A549 (cell line): ENCODE measurements at regions not wholly inside any gene's neighbourhood (a gene's known extent, or its start where the extent isn't known, plus 50 kb on each side); places are given as distances from the start of the nearest gene placed in this dataset.

ENCODE experiments used
- CTCF ChIP-seq: fragments of >200 bp; sonication (Bioruptor Twin); formaldehyde crosslinking; IDR thresholded peaks from 3 replicates; pipeline ENCODE4 v1.5.1; 2016
- EP300 ChIP-seq, 2 experiments: fragments of >200 bp; sonication (Bioruptor Twin); formaldehyde crosslinking; IDR thresholded peaks; 2 replicates in 1 of 2; 3 replicates in 1 of 2; pipeline ENCODE4 v1.6.1; 2016 to 2017
- JUN ChIP-seq, 2 experiments: fragments of >200 bp; sonication (Bioruptor Twin); formaldehyde crosslinking; IDR thresholded peaks; 2 replicates in 1 of 2; 3 replicates in 1 of 2; pipeline ENCODE4 v1.6.1; 2016 to 2017
- MAFK ChIP-seq: fragments of 450-650 bp; IDR thresholded peaks from 2 replicates; pipeline ENCODE4 v1.6.1; 2014; ENCODE audit not compliant: partially characterized antibody
- MAZ ChIP-seq: fragments of 150-350 bp; IDR thresholded peaks from 2 replicates; pipeline ENCODE4 v1.6.1; 2014; ENCODE audit warnings: antibody characterized with exemption, low read depth, low read length, borderline replicate concordance
- POLR2A ChIP-seq: IDR thresholded peaks from 2 replicates; pipeline ENCODE4 v1.6.1; 2012; ENCODE audit warnings: mild to moderate bottlenecking, low read length
- RAD21 ChIP-seq, 2 experiments: fragments of >200 bp in 1 of 2; sonication (Bioruptor Twin) in 1 of 2; formaldehyde crosslinking in 1 of 2; IDR thresholded peaks in 1 of 2; conservative IDR thresholded peaks in 1 of 2; 2 replicates in 1 of 2; 3 replicates in 1 of 2; pipeline ENCODE4 v1.6.1; 2012 to 2018; ENCODE audit warnings: inconsistent platforms in 1 of 2
- RARB ChIP-seq: fragments of 250-450 bp; sonication (Bioruptor Pico); IDR thresholded peaks from 2 replicates; pipeline ENCODE4 v1.8.0; 2021; ENCODE audit warnings: mild to moderate bottlenecking, moderate library complexity

- TF ChIP-seq POLR2A = no peak
- no peak for TF ChIP-seq MAFK
- no peak for TF ChIP-seq CTCF
- TF ChIP-seq RAD21 (conservative IDR thresholded peaks at IDR 0.05 in 1 of 2, IDR thresholded peaks at IDR 0.05 in 1 of 2) = no peak
- TF ChIP-seq MAZ = no peak
- TF ChIP-seq EP300 (IDR thresholded peaks at IDR 0.05) = no peak
- no peak for TF ChIP-seq RARB (CRISPR knock-in tag)
- TF ChIP-seq JUN (IDR thresholded peaks at IDR 0.05) = no peak
Observed at GRCh38 chr9:85439791-85440190, 302.0 kb downstream of the AGTPBP1 start.
